ENCODE measurements at regions not wholly inside any gene's neighbourhood (a gene's known extent, or its start where the extent isn't known, plus 50 kb on each side); places are given as distances from the start of the nearest gene placed in this dataset.

DNA sequence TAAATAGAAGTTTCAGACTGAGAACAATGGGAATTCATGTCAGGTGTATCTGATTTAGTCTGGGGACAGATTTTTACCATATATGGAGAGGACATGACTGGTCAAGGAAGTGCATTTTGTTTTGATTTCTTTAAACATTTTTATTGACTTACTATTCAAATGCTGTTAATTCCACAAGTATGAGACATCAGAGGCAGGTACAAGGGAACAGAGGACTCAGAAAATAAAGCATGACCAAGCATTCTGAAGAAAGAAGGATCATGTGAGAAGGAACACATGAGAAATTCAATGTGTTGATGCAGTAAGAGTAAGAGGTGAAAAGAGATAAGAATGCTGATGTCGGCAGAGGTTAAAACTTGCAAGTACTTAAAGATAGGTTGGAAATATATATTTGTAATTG is 1452.6 kb downstream of the PCDH7 start:
- peaks cover 6% of the 10 kb centered on the region for H3K9me3 ChIP-seq (ENCODE audit: low read depth, low read length, poor library complexity, severe bottlenecking)
- ChIA-PET POLR2A (ENCODE audit: low non-redundant PET) (no interaction called here), CTCF (no interaction called here)
- no peaks in the 10 kb centered on the region for H3K4me1 ChIP-seq (ENCODE audit: insufficient read depth, low read length, poor library complexity, severe bottlenecking)
- H3K27ac ChIP-seq (ENCODE audit: low read depth, low read length, poor library complexity, severe bottlenecking): no peak overlapping the region
- no peak for DNase-seq (ENCODE audit: low spot score)
- no peak overlapping the region for H3K4me3 ChIP-seq (ENCODE audit: low read depth, low read length, poor library complexity, severe bottlenecking)
- TF ChIP-seq EZH2 (IDR thresholded peaks at IDR 0.05; ENCODE audit: borderline replicate concordance, low read depth, low read length, poor library complexity, severe bottlenecking): no peak
- TF ChIP-seq, protein P1, sequence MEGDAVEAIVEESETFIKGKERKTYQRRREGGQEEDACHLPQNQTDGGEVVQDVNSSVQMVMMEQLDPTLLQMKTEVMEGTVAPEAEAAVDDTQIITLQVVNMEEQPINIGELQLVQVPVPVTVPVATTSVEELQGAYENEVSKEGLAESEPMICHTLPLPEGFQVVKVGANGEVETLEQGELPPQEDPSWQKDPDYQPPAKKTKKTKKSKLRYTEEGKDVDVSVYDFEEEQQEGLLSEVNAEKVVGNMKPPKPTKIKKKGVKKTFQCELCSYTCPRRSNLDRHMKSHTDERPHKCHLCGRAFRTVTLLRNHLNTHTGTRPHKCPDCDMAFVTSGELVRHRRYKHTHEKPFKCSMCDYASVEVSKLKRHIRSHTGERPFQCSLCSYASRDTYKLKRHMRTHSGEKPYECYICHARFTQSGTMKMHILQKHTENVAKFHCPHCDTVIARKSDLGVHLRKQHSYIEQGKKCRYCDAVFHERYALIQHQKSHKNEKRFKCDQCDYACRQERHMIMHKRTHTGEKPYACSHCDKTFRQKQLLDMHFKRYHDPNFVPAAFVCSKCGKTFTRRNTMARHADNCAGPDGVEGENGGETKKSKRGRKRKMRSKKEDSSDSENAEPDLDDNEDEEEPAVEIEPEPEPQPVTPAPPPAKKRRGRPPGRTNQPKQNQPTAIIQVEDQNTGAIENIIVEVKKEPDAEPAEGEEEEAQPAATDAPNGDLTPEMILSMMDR (conservative IDR thresholded peaks at IDR 0.05; ENCODE audit: low read depth, low read length): no peak
- no TSS peak for BruUV-seq (replicated peaks)
- H3K36me3 ChIP-seq (ENCODE audit: insufficient read depth, low read length, poor library complexity, severe bottlenecking): no peaks in the 10 kb centered on the region
- intact Hi-C loops (cut with micrococcal nuclease; ENCODE audit: unreplicated experiment): no loop called here
- H3K27me3 ChIP-seq (replicated peaks; ENCODE audit: insufficient read depth, low read depth, low read length, poor library complexity): no peaks in the 10 kb centered on the region

DNA sequence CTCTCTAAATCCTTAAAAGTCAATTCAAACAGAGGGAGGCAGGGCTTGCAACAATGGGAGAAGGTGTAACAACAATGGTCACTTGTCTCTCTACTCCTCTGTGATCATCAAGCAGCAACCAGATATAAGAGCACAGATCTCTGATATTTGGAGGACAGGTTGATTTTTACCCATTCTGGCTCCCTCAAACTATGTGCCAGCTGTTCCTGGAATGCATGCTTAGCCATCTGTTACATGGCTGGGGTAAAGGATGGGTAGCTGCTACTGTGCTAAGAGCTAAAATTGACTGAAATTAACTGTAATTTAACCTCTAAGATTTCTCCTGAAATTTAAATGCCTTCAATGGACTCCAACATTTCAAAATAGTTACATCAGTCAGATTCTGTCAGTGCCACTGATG is 1459.9 kb downstream of the PCDH7 start:
- intact Hi-C loops (cut with micrococcal nuclease; ENCODE audit: unreplicated experiment): no loop called here
- no TSS peak for BruUV-seq (replicated peaks)
- H3K36me3 ChIP-seq (ENCODE audit: insufficient read depth, low read length, poor library complexity, severe bottlenecking): no peaks in the 10 kb centered on the region
- no peak overlapping the region for H3K27ac ChIP-seq (ENCODE audit: low read depth, low read length, poor library complexity, severe bottlenecking)
- no peak overlapping the region for H3K4me3 ChIP-seq (ENCODE audit: low read depth, low read length, poor library complexity, severe bottlenecking)
- no peaks in the 10 kb centered on the region for H3K4me1 ChIP-seq (ENCODE audit: insufficient read depth, low read length, poor library complexity, severe bottlenecking)
- ChIA-PET CTCF (no interaction called here), POLR2A (ENCODE audit: low non-redundant PET) (no interaction called here)
- TF ChIP-seq, protein P1 (conservative IDR thresholded peaks at IDR 0.05; ENCODE audit: low read depth, low read length): no peak
- no peak for TF ChIP-seq EZH2 (IDR thresholded peaks at IDR 0.05; ENCODE audit: borderline replicate concordance, low read depth, low read length, poor library complexity, severe bottlenecking)
- H3K9me3 ChIP-seq (ENCODE audit: low read depth, low read length, poor library complexity, severe bottlenecking): no peaks in the 10 kb centered on the region
- no peaks in the 10 kb centered on the region for H3K27me3 ChIP-seq (replicated peaks; ENCODE audit: insufficient read depth, low read depth, low read length, poor library complexity)
- no peak for DNase-seq (ENCODE audit: low spot score)

DNA sequence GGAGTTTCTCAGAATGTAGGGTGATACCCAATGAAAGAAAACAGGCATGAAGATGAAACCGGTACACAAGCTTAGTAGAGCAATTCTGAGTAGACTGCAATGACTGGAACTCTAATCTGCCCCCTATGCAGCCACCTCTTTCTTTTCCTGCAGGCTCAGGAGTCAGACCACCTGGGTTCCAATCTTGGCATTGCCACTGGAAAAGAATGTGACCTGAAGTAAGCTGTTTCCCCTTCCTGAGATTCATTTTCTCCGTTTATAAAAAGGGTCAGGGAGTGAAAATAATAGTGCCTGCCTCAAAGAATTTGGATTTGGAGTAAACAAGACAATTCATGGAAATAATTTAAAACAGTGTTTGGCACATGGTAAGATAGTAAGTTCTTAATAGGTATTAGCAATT is 1464.0 kb downstream of the PCDH7 start:
- H3K36me3 ChIP-seq (ENCODE audit: insufficient read depth, low read length, poor library complexity, severe bottlenecking): no peaks in the 10 kb centered on the region
- no peaks in the 10 kb centered on the region for H3K4me1 ChIP-seq (ENCODE audit: insufficient read depth, low read length, poor library complexity, severe bottlenecking)
- no peak for DNase-seq (ENCODE audit: low spot score)
- TF ChIP-seq EZH2 (IDR thresholded peaks at IDR 0.05; ENCODE audit: borderline replicate concordance, low read depth, low read length, poor library complexity, severe bottlenecking): no peak
- TF ChIP-seq, protein P1 (conservative IDR thresholded peaks at IDR 0.05; ENCODE audit: low read depth, low read length): no peak
- BruUV-seq (replicated peaks): no TSS peak
- intact Hi-C loops (cut with micrococcal nuclease; ENCODE audit: unreplicated experiment): no loop called here
- H3K27me3 ChIP-seq (replicated peaks; ENCODE audit: insufficient read depth, low read depth, low read length, poor library complexity): no peaks in the 10 kb centered on the region
- no peaks in the 10 kb centered on the region for H3K9me3 ChIP-seq (ENCODE audit: low read depth, low read length, poor library complexity, severe bottlenecking)
- CTCF ChIA-PET: no interaction called here
- H3K4me3 ChIP-seq (ENCODE audit: low read depth, low read length, poor library complexity, severe bottlenecking): no peak overlapping the region
- no peak overlapping the region for H3K27ac ChIP-seq (ENCODE audit: low read depth, low read length, poor library complexity, severe bottlenecking)
- POLR2A ChIA-PET (ENCODE audit: low non-redundant PET): no interaction called here
